Keratinocyte (primary cell): ENCODE measurements at regions not wholly inside any gene's neighbourhood (a gene's known extent, or its start where the extent isn't known, plus 50 kb on each side); places are given as distances from the start of the nearest gene placed in this dataset.
A peak's percentile ranks its signal among the peaks of the same experiment; 100 is the strongest.

ENCODE experiments used
- DNase-seq: peaks from one replicate; pipeline ENCODE4 v3.0.0-alpha.2; 2011; ENCODE audit warnings: low read depth, missing footprints, low spot score
- FAIRE-seq: peaks from 2 replicates; lab custom pipeline; 2011; peaks lifted over from hg19 to GRCh38; lab: Jason Lieb, UNC
- H2AFZ ChIP-seq: 2 replicates; pipeline ENCODE4 v1.6.0; 2012; ENCODE audit warnings: low read length, control low read depth, inconsistent platforms; ENCODE audit not compliant: control insufficient read depth
- H3K27ac ChIP-seq: 2 replicates; pipeline ENCODE4 v1.5.1; 2011; ENCODE audit warnings: low read length; ENCODE audit not compliant: control insufficient read depth, insufficient read depth
- H3K27me3 ChIP-seq: 3 replicates; pipeline ENCODE4 v1.6.0; 2011; ENCODE audit warnings: low read length; ENCODE audit not compliant: control insufficient read depth, insufficient read depth; ENCODE audit errors: extremely low read depth
- H3K36me3 ChIP-seq, 2 experiments: 2 replicates in 1 of 2; 3 replicates in 1 of 2; pipeline ENCODE4 v1.5.1; 2011; ENCODE audit warnings: low read length in 2 of 2, mild to moderate bottlenecking in 1 of 2; ENCODE audit not compliant: control insufficient read depth in 2 of 2, insufficient read depth in 2 of 2; ENCODE audit errors: extremely low read depth in 1 of 2
- H3K4me1 ChIP-seq: 3 replicates; pipeline ENCODE4 v1.5.1; 2011; ENCODE audit warnings: low read length; ENCODE audit not compliant: control insufficient read depth, insufficient read depth; ENCODE audit errors: extremely low read depth
- H3K4me2 ChIP-seq: 3 replicates; pipeline ENCODE4 v1.6.0; 2011; ENCODE audit warnings: low read depth, low read length; ENCODE audit not compliant: control insufficient read depth, insufficient read depth; ENCODE audit errors: extremely low read depth
- H3K4me3 ChIP-seq, 3 experiments: fragments of 200-600 bp in 1 of 3; sonication (generic) in 1 of 3; 2 replicates in 2 of 3; 3 replicates in 1 of 3; pipeline ENCODE4 v1.5.1; 2011 to 2016; ENCODE audit warnings: low read length in 3 of 3, mild to moderate bottlenecking in 3 of 3, control low read depth in 2 of 3, inconsistent platforms in 1 of 3, low read depth in 1 of 3, mixed read lengths in 1 of 3, mixed run types in 1 of 3, moderate library complexity in 1 of 3; ENCODE audit not compliant: control insufficient read depth in 2 of 3, insufficient read depth in 2 of 3; ENCODE audit errors: extremely low read depth in 1 of 3
- H3K79me2 ChIP-seq: 2 replicates; pipeline ENCODE4 v1.6.0; 2012; ENCODE audit warnings: low read length; ENCODE audit not compliant: control insufficient read depth, insufficient read depth
- H3K9ac ChIP-seq: 3 replicates; pipeline ENCODE4 v1.6.0; 2011; ENCODE audit warnings: low read length; ENCODE audit not compliant: control insufficient read depth, insufficient read depth; ENCODE audit errors: extremely low read depth
- H3K9me1 ChIP-seq: 3 replicates; pipeline ENCODE4 v1.6.0; 2011; ENCODE audit warnings: low read length; ENCODE audit not compliant: control insufficient read depth, insufficient read depth; ENCODE audit errors: extremely low read depth
- H3K9me3 ChIP-seq: 2 replicates; pipeline ENCODE4 v1.5.1; 2012; ENCODE audit warnings: low read depth, low read length; ENCODE audit not compliant: control insufficient read depth
- H4K20me1 ChIP-seq: 3 replicates; pipeline ENCODE4 v1.6.0; 2011; ENCODE audit warnings: low read length; ENCODE audit not compliant: control insufficient read depth, insufficient read depth; ENCODE audit errors: extremely low read depth
- CTCF ChIP-seq, 3 experiments: IDR thresholded peaks in 1 of 3; conservative IDR thresholded peaks in 1 of 3; optimal IDR thresholded peaks in 1 of 3; 2 replicates in 2 of 3; 3 replicates in 1 of 3; pipeline versions ENCODE3 to v1.5.1; 2011; ENCODE audit warnings: low read length in 3 of 3, mild to moderate bottlenecking in 3 of 3, moderate library complexity in 2 of 3, control low read depth in 1 of 3, inconsistent platforms in 1 of 3; ENCODE audit not compliant: insufficient read depth in 2 of 3; ENCODE audit errors: extremely low read depth in 1 of 3
- EZH2 ChIP-seq: IDR thresholded peaks from one replicate; pipeline ENCODE4 v1.6.1; 2012; ENCODE audit warnings: inconsistent platforms, mild to moderate bottlenecking, low read length, moderate library complexity
- dilution Hi-C: fragments of 300-500 bp; cut with MboI; formaldehyde crosslinking; loops from one replicate; pipeline ENCODE4 v1.7.0; 2020; ENCODE audit warnings: low sequenced_read_pairs; ENCODE audit not compliant: extremely low pct_ligation_motif_present

- Histone ChIP-seq H3K36me3 (no peaks in the 10 kb centered on the region), H3K9ac (no peak overlapping the region), H3K4me2 (no peak overlapping the region), H2AFZ (no peak overlapping the region), H3K27ac (no peak overlapping the region), H3K4me1 (no peaks in the 10 kb centered on the region), H3K79me2 (no peaks in the 10 kb centered on the region), H3K9me1 (no peaks in the 10 kb centered on the region), H3K4me3 (no peak overlapping the region), H3K9me3 (no peaks in the 10 kb centered on the region), H3K27me3 (no peaks in the 10 kb centered on the region), H4K20me1 (no peaks in the 10 kb centered on the region)
- no peak for DNase-seq
- no peak for TF ChIP-seq CTCF (optimal IDR thresholded peaks at IDR 0.05 in 1 of 3, IDR thresholded peaks at IDR 0.05 in 1 of 3, conservative IDR thresholded peaks at IDR 0.05 in 1 of 3; ENCODE audit: extremely low read depth in 1 of 3, insufficient read depth in 2 of 3, low read length in 3 of 3)
- no peak for TF ChIP-seq EZH2
- FAIRE-seq: peak; percentile 81
- dilution Hi-C loops: no loop called here
These were observed 271.9 kb upstream of the GATB start for GRCh38 chr4:152032722-152033131.

- Histone ChIP-seq H3K27me3 (no peaks in the 10 kb centered on the region), H3K4me3 (no peak overlapping the region), H3K9me3 (no peaks in the 10 kb centered on the region), H3K9me1 (no peaks in the 10 kb centered on the region), H3K9ac (no peak overlapping the region), H3K79me2 (no peaks in the 10 kb centered on the region), H2AFZ (no peak overlapping the region), H3K36me3 (no peaks in the 10 kb centered on the region), H3K27ac (no peak overlapping the region), H3K4me1 (no peaks in the 10 kb centered on the region), H3K4me2 (no peak overlapping the region), H4K20me1 (no peaks in the 10 kb centered on the region)
- FAIRE-seq (no peak), DNase-seq (no peak)
- TF ChIP-seq EZH2 (no peak), CTCF (optimal IDR thresholded peaks at IDR 0.05 in 1 of 3, IDR thresholded peaks at IDR 0.05 in 1 of 3, conservative IDR thresholded peaks at IDR 0.05 in 1 of 3; ENCODE audit: extremely low read depth in 1 of 3, insufficient read depth in 2 of 3, low read length in 3 of 3) (no peak)
- dilution Hi-C loops: no loop called here
These were observed 268.8 kb upstream of the GATB start for GRCh38 chr4:152029631-152030030.
